GM21360 (cell line): ENCODE measurements at regions not wholly inside any gene's neighbourhood (a gene's known extent, or its start where the extent isn't known, plus 50 kb on each side); places are given as distances from the start of the nearest gene placed in this dataset.
"Not testable (repeated sequence)": the region's sequence is repeated elsewhere in the genome, so short reads cannot be mapped to it uniquely, and the experiment has no call there.

Source experiments
- ATAC-seq: cut with Tn5 transposase; IDR thresholded peaks from one replicate; pipeline ENCODE4 v1.9.1; 2021; ENCODE audit warnings: mild to moderate bottlenecking, moderate library complexity; ENCODE audit not compliant: unreplicated experiment

GRCh38 chr22:48819961-48820360 lies 1007.7 kb downstream of the BRD1 start:
- ATAC-seq: no peak

GRCh38 chr22:48819232-48819631 lies 1008.4 kb downstream of the BRD1 start:
- ATAC-seq: no peak

- ATAC-seq: not testable (repeated sequence)
Observed at GRCh38 chr22:48817491-48817890, 1010.2 kb downstream of the BRD1 start.

- no peak for ATAC-seq
Observed at GRCh38 chr22:48811885-48812284, 1015.8 kb downstream of the BRD1 start.

- no peak for ATAC-seq
Observed at GRCh38 chr22:48808038-48808960, 1019.4 kb downstream of the BRD1 start.

GRCh38 chr22:48807155-48807554 lies 1020.5 kb downstream of the BRD1 start:
- no peak for ATAC-seq

GRCh38 chr22:48806227-48806781 lies 1021.4 kb downstream of the BRD1 start:
- no peak for ATAC-seq

GRCh38 chr22:48805516-48805915 lies 1022.2 kb downstream of the BRD1 start:
- ATAC-seq: no peak

- no peak for ATAC-seq
Observed at GRCh38 chr22:48804811-48805301, 1022.8 kb downstream of the BRD1 start.

GRCh38 chr22:48803948-48804810 lies 1023.5 kb downstream of the BRD1 start:
- ATAC-seq: no peak

- no peak for ATAC-seq
Observed at GRCh38 chr22:48803171-48803947, 1024.3 kb downstream of the BRD1 start.

GRCh38 chr22:48802576-48802975 lies 1025.1 kb downstream of the BRD1 start:
- ATAC-seq: no peak

GRCh38 chr22:48800886-48801607 lies 1026.6 kb downstream of the BRD1 start:
- ATAC-seq: no peak

- no peak for ATAC-seq
Observed at GRCh38 chr22:48800036-48800885, 1027.4 kb downstream of the BRD1 start.

- ATAC-seq: no peak
Observed at GRCh38 chr22:48799227-48799970, 1028.3 kb downstream of the BRD1 start.

GRCh38 chr22:48798281-48799226 lies 1029.1 kb downstream of the BRD1 start:
- no peak for ATAC-seq

GRCh38 chr22:48797731-48798130 lies 1029.9 kb downstream of the BRD1 start:
- no peak for ATAC-seq
